ENCODE measurements at regions not wholly inside any gene's neighbourhood (a gene's known extent, or its start where the extent isn't known, plus 50 kb on each side); places are given as distances from the start of the nearest gene placed in this dataset.

DNA sequence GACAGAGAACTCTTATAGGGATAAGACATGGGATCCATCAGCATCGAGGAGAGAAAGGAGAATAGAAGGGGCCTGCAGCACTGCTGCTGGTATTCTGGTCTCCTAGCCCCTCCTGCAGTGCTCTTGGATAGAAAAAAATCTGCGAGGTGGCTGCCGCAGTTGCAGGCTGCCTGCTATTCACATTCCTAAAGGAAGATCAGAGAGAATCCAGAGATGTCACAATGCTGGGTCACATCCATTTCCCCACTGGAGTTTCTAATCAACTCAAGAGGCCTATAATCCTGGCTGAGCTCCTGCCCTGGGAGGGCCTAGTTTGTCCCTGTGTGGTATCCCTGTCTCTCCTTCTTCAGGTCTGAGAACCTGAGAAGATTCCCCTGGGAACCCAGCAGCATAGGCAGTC, 357.8 kb downstream of the MAFB start:
- CTCF ChIA-PET: no interaction called here
- POLR2A ChIA-PET: no interaction called here
- TF ChIP-seq CTCF (IDR thresholded peaks at IDR 0.05; ENCODE audit: control extremely low read depth, extremely low read depth, low read depth, missing control alignments): no peak
- DNase-seq (ENCODE audit: extremely low spot score): no peak

DNA sequence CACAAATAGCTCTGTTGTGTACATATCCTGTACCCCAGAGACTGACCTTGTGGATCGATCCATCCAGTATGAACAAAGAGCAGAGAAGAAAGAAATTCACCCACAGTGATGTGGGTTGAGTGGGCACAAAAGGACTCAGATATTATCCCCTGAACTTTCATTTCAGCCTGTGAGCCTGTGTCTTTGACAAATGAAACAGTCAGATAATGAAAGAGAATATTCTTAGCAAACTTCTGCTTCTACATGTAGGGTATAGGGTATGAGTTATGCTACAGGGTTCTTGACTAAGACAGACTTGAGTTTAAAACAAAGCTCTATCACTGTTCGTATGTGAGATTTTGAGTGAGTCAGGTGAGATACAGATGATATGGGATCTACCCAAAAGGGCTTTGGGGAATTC, 359.7 kb downstream of the MAFB start:
- no peak for DNase-seq (ENCODE audit: extremely low spot score)
- TF ChIP-seq CTCF (IDR thresholded peaks at IDR 0.05; ENCODE audit: control extremely low read depth, extremely low read depth, low read depth, missing control alignments): no peak
- CTCF ChIA-PET: interaction anchor here (1.1 kb wide), 1 partner anchor 14 kb away, joined by 4 read pairs; no protein-coding TSS in a partner anchor
- POLR2A ChIA-PET: no interaction called here

DNA sequence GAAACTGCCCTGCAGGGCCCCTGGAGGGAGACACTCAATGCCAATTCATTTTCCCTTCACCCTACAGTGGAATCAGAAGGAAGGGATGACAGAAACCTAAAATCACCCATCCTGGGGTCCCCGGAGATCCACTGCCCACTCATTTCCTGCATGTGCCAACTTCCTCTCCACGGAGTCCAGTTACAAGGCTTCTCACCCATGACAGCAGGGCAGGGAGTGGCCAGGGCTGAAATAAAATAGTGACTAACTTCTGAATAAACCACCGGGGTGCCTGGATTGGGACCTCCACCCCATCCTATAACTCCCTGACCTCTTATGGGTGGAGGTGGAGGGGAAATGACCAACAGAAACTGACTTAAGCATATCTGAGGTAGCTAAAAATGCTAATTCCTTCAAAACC, 362.3 kb downstream of the MAFB start:
- ChIA-PET CTCF (no interaction called here), POLR2A (no interaction called here)
- TF ChIP-seq CTCF (IDR thresholded peaks at IDR 0.05; ENCODE audit: control extremely low read depth, extremely low read depth, low read depth, missing control alignments): no peak
- no peak for DNase-seq (ENCODE audit: extremely low spot score)

DNA sequence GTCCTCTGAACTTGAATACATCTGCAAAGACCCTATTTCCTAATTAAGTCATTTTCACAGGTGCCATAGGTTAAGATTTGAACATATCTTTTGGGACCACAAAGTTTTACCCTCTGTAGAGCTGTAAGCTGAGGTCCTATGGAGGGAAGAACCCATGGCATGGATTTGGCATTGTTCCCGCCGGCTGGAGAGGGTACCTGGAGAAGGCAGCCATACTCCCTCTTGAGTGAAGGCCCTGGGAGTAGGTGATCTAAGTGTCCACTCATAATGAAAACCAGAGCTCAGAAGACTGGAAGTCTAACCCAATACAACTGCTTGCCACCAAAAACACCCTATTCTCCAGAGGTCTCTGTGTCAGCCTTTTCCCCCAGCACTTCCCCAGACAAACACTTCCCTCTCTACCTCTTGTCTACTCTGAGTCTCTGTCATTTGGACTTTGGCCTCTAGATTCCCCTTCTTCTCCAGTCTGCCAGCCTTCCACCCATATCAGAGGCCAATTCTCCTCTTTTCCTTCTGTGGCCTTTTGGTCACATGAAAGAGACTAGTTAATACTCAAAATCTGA, 363.9 kb downstream of the MAFB start:
- no peak for TF ChIP-seq CTCF (IDR thresholded peaks at IDR 0.05; ENCODE audit: control extremely low read depth, extremely low read depth, low read depth, missing control alignments)
- POLR2A ChIA-PET: no interaction called here
- CTCF ChIA-PET: no interaction called here
- DNase-seq (ENCODE audit: extremely low spot score): no peak

GRCh38 chr20:40323361-40323794, 365.7 kb downstream of the MAFB start:
- no peak for TF ChIP-seq CTCF (IDR thresholded peaks at IDR 0.05; ENCODE audit: control extremely low read depth, extremely low read depth, low read depth, missing control alignments)
- CTCF ChIA-PET: no interaction called here
- POLR2A ChIA-PET: no interaction called here
- no peak for DNase-seq (ENCODE audit: extremely low spot score)

GRCh38 chr20:40322941-40323340, 366.1 kb downstream of the MAFB start:
- CTCF ChIA-PET: no interaction called here
- POLR2A ChIA-PET: no interaction called here
- DNase-seq (ENCODE audit: extremely low spot score): no peak
- TF ChIP-seq CTCF (IDR thresholded peaks at IDR 0.05; ENCODE audit: control extremely low read depth, extremely low read depth, low read depth, missing control alignments): no peak

Data from GM10248 (cell line).